MM.1S (cell line): ENCODE measurements at regions not wholly inside any gene's neighbourhood (a gene's known extent, or its start where the extent isn't known, plus 50 kb on each side); places are given as distances from the start of the nearest gene placed in this dataset.

Experiments used
- DNase-seq: peaks from one replicate; pipeline ENCODE4 v3.0.0-alpha.2; 2015
- H2AFZ ChIP-seq: fragments of 300-600 bp; sonication (generic); 2 replicates; pipeline ENCODE4 v1.6.0; 2016; ENCODE audit warnings: antibody characterized with exemption, low read length
- H3F3A ChIP-seq: fragments of 300-600 bp; sonication (generic); 2 replicates; pipeline ENCODE4 v1.6.1; 2016; ENCODE audit warnings: mild to moderate bottlenecking, antibody characterized with exemption, low read length, moderate library complexity, mixed read lengths; ENCODE audit not compliant: insufficient read depth
- H3K27ac ChIP-seq: fragments of 300-600 bp; sonication (generic); 2 replicates; pipeline ENCODE4 v1.5.1; 2016; ENCODE audit warnings: mild to moderate bottlenecking, low read length
- H3K27me3 ChIP-seq: fragments of 300-600 bp; sonication (generic); replicated peaks from 2 replicates; pipeline ENCODE4 v1.6.0; 2016; ENCODE audit warnings: low read length; ENCODE audit not compliant: insufficient read depth
- H3K36me3 ChIP-seq: fragments of 300-600 bp; sonication (generic); replicated peaks from 2 replicates; pipeline ENCODE4 v1.6.1; 2016; ENCODE audit warnings: mild to moderate bottlenecking, low read length, mixed read lengths; ENCODE audit not compliant: insufficient read depth
- H3K4me1 ChIP-seq: fragments of 300-600 bp; sonication (generic); 2 replicates; pipeline ENCODE4 v1.6.1; 2016; ENCODE audit warnings: low read length, mixed read lengths
- H3K4me2 ChIP-seq: fragments of 300-600 bp; sonication (generic); 2 replicates; pipeline ENCODE4 v1.6.0; 2016; ENCODE audit warnings: low read depth, low read length
- H3K4me3 ChIP-seq: fragments of 300-600 bp; sonication (generic); 2 replicates; pipeline ENCODE4 v1.5.1; 2016; ENCODE audit warnings: low read length, mixed read lengths
- H3K79me2 ChIP-seq: fragments of 300-600 bp; sonication (generic); 2 replicates; pipeline ENCODE4 v1.6.1; 2016; ENCODE audit warnings: mixed run types, low read length, mixed read lengths
- H3K9ac ChIP-seq: fragments of 300-600 bp; sonication (generic); 2 replicates; pipeline ENCODE4 v1.6.1; 2016; ENCODE audit warnings: low read length, mixed read lengths
- H3K9me2 ChIP-seq: fragments of 300-600 bp; sonication (generic); replicated peaks from 2 replicates; pipeline ENCODE4 v1.6.1; 2016; ENCODE audit warnings: mild to moderate bottlenecking, low read length, mixed read lengths; ENCODE audit not compliant: insufficient read depth
- H3K9me3 ChIP-seq: fragments of 300-600 bp; sonication (generic); replicated peaks from 2 replicates; pipeline ENCODE4 v1.6.1; 2016; ENCODE audit warnings: mild to moderate bottlenecking, low read length, mixed read lengths; ENCODE audit not compliant: insufficient read depth
- H4K20me1 ChIP-seq: fragments of 300-600 bp; sonication (generic); 2 replicates; pipeline ENCODE4 v1.6.1; 2016; ENCODE audit warnings: mild to moderate bottlenecking, low read length, moderate library complexity, mixed read lengths; ENCODE audit not compliant: insufficient read depth
- CTCF ChIP-seq: fragments of 300-600 bp; sonication (generic); IDR thresholded peaks from 2 replicates; pipeline ENCODE4 v1.5.1; 2016; ENCODE audit warnings: antibody characterized with exemption, low read length, mixed read lengths
- EZH2 ChIP-seq: fragments of 300-600 bp; sonication (generic); optimal IDR thresholded peaks from 2 replicates; pipeline ENCODE3; 2017; ENCODE audit warnings: low read depth, mild to moderate bottlenecking, antibody characterized with exemption, low read length, mixed read lengths
- EZH2phosphoT487 ChIP-seq: fragments of 300-600 bp; sonication (generic); IDR thresholded peaks from 2 replicates; pipeline ENCODE4 v1.6.1; 2018; ENCODE audit warnings: antibody characterized with exemption, low read length

- Histone ChIP-seq H3K9ac (no peak overlapping the region), H3K4me3 (no peak overlapping the region), H3K9me2 (no peaks in the 10 kb centered on the region), H3K36me3 (no peaks in the 10 kb centered on the region), H3K4me2 (no peak overlapping the region), H3K9me3 (no peaks in the 10 kb centered on the region), H3K4me1 (no peaks in the 10 kb centered on the region), H3K79me2 (no peaks in the 10 kb centered on the region), H3F3A (no peaks in the 10 kb centered on the region), H2AFZ (no peak overlapping the region), H3K27me3 (no peaks in the 10 kb centered on the region), H3K27ac (no peak overlapping the region), H4K20me1 (no peaks in the 10 kb centered on the region)
- no peak for DNase-seq
- TF ChIP-seq EZH2phosphoT487 = no peak
- no peak for TF ChIP-seq CTCF
- no peak for TF ChIP-seq EZH2
Measured at GRCh38 chr6:170132561-170132991, 158.3 kb downstream of the DLL1 start.

GRCh38 chr6:170132011-170132521 is 158.8 kb downstream of the DLL1 start:
- Histone ChIP-seq H3K9ac (no peak overlapping the region), H3K9me3 (no peaks in the 10 kb centered on the region), H3K79me2 (no peaks in the 10 kb centered on the region), H2AFZ (no peak overlapping the region), H3K4me3 (no peak overlapping the region), H3K9me2 (no peaks in the 10 kb centered on the region), H3K4me2 (no peak overlapping the region), H3K36me3 (no peaks in the 10 kb centered on the region), H3K27ac (no peak overlapping the region), H3K27me3 (no peaks in the 10 kb centered on the region), H4K20me1 (no peaks in the 10 kb centered on the region), H3F3A (no peaks in the 10 kb centered on the region), H3K4me1 (no peaks in the 10 kb centered on the region)
- no peak for DNase-seq
- TF ChIP-seq CTCF (no peak), EZH2phosphoT487 (no peak), EZH2 (no peak)

DNA sequence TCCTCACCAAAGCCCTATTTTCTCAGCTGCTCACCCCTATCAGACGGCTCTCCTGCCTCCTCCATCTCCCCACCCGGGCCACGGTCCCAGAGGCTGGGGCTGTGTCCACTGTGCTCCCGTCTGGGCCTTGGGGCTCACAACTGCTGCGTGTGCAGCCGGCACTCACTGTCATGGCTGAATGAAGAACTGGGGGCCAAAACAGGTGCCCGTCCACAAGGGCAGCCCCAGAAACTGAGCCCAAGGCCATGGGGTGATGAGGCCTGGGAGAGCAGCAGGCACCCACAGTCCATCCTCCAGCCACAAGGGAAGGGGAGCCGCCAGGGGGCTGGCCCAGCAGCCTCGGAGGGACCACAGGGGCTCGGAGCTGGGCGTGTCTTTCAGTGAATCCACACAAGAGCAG is 159.5 kb downstream of the DLL1 start:
- Histone ChIP-seq H2AFZ (no peak overlapping the region), H3K27ac (no peak overlapping the region), H3K36me3 (no peaks in the 10 kb centered on the region), H3K79me2 (no peaks in the 10 kb centered on the region), H3K27me3 (no peaks in the 10 kb centered on the region), H3K9me3 (no peaks in the 10 kb centered on the region), H4K20me1 (no peaks in the 10 kb centered on the region), H3K9ac (no peak overlapping the region), H3K4me3 (no peak overlapping the region), H3K4me1 (no peaks in the 10 kb centered on the region), H3K9me2 (no peaks in the 10 kb centered on the region), H3K4me2 (no peak overlapping the region), H3F3A (no peaks in the 10 kb centered on the region)
- TF ChIP-seq EZH2phosphoT487 (no peak), EZH2 (no peak), CTCF (no peak)
- DNase-seq = no peak
